ENCODE measurements at regions not wholly inside any gene's neighbourhood (a gene's known extent, or its start where the extent isn't known, plus 50 kb on each side); places are given as distances from the start of the nearest gene placed in this dataset.

- no peak overlapping the region for H3K4me3 ChIP-seq (ENCODE audit: low read depth, low read length)
- DNase-seq (ENCODE audit: low read depth): no peak
These were observed 555.8 kb downstream of the PKHD1 start for GRCh38 chr6:51531623-51532022.

GRCh38 chr6:51533962-51534361, 553.5 kb downstream of the PKHD1 start:
- H3K4me3 ChIP-seq (ENCODE audit: low read depth, low read length): no peak overlapping the region
- no peak for DNase-seq (ENCODE audit: low read depth)

- DNase-seq (ENCODE audit: low read depth): no peak
- no peak overlapping the region for H3K4me3 ChIP-seq (ENCODE audit: low read depth, low read length)
These were observed 552.1 kb downstream of the PKHD1 start for GRCh38 chr6:51535327-51535726.

GRCh38 chr6:51536728-51537127, 550.7 kb downstream of the PKHD1 start:
- no peak overlapping the region for H3K4me3 ChIP-seq (ENCODE audit: low read depth, low read length)
- no peak for DNase-seq (ENCODE audit: low read depth)

- no peak overlapping the region for H3K4me3 ChIP-seq (ENCODE audit: low read depth, low read length)
- DNase-seq (ENCODE audit: low read depth): no peak
These were observed 545.6 kb downstream of the PKHD1 start for GRCh38 chr6:51541847-51542246.

GRCh38 chr6:51542475-51542874, 544.9 kb downstream of the PKHD1 start:
- H3K4me3 ChIP-seq (ENCODE audit: low read depth, low read length): no peak overlapping the region
- no peak for DNase-seq (ENCODE audit: low read depth)

- no peak for DNase-seq (ENCODE audit: low read depth)
- no peak overlapping the region for H3K4me3 ChIP-seq (ENCODE audit: low read depth, low read length)
These were observed 537.2 kb downstream of the PKHD1 start for GRCh38 chr6:51550243-51550642.

- no peak for DNase-seq (ENCODE audit: low read depth)
- H3K4me3 ChIP-seq (ENCODE audit: low read depth, low read length): no peak overlapping the region
These were observed 535.0 kb downstream of the PKHD1 start for GRCh38 chr6:51552435-51552834.

GRCh38 chr6:51553246-51554015, 534.0 kb downstream of the PKHD1 start:
- no peak overlapping the region for H3K4me3 ChIP-seq (ENCODE audit: low read depth, low read length)
- no peak for DNase-seq (ENCODE audit: low read depth)

- DNase-seq (ENCODE audit: low read depth): no peak
- no peak overlapping the region for H3K4me3 ChIP-seq (ENCODE audit: low read depth, low read length)
These were observed 533.4 kb downstream of the PKHD1 start for GRCh38 chr6:51554029-51554428.

- DNase-seq (ENCODE audit: low read depth): no peak
- H3K4me3 ChIP-seq (ENCODE audit: low read depth, low read length): no peak overlapping the region
These were observed 528.4 kb downstream of the PKHD1 start for GRCh38 chr6:51559059-51559458.

- no peak for DNase-seq (ENCODE audit: low read depth)
- H3K4me3 ChIP-seq (ENCODE audit: low read depth, low read length): no peak overlapping the region
These were observed 525.2 kb downstream of the PKHD1 start for GRCh38 chr6:51562198-51562597.

Data from skeletal muscle cell (primary cell).